SKM-1 (cell line): ENCODE measurements at regions not wholly inside any gene's neighbourhood (a gene's known extent, or its start where the extent isn't known, plus 50 kb on each side); places are given as distances from the start of the nearest gene placed in this dataset.
"Not testable (repeated sequence)": the region's sequence is repeated elsewhere in the genome, so short reads cannot be mapped to it uniquely, and the experiment has no call there.

Source experiments
- DNase-seq: peaks from one replicate; lab custom pipeline; 2025; ENCODE audit not compliant: unreplicated experiment; lab: John Stamatoyannopoulos, UW

DNA sequence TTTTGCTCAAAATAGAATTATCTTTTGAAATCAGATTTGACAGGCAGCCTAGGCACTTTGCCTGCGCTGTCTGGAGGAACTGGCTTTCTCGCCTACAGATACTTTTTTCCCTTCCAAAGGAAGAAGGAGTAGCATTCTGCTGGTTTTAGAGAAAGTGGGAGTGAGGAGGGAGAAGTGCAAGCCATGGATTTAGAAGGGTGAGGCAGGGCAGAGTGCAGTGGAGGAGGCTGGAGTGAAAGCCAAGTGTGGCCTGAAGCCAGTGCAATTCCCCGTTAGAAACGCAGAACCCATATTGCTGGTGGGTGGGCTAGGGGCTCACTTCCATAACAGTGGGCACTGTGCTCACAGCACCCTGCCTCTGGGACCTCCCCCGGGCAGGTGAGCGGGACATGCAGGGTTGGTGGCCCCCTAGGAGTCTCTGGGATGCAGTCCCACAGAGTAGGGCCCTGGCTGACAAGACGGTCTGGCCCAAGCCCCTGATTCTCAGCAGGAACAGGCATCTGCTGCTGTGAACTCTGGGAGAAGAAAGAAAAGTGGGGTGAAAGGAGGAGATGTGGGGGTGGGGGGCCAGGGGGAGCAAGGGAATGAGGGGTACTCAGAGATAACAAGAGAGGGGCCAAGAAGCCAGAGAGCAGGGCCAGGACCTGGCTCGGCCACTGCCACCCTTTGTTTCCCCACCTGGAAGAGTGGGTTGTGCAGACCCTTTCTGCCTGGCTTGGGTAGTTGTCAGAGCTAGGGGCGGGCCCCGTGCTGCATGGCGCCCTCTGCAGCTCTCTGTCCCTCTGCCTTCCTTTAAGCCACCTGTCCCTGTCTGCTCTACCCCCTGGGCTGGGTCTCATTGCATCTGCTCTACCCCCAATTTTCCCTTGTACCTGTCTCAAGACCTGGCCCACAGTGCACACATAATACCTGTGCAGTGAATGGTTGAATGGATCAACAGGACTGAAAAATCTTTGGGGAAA is 273.5 kb upstream of the HS6ST1 start:
- no peak for DNase-seq

- no peak for DNase-seq
Measured at GRCh38 chr2:128593518-128593878, 274.8 kb upstream of the HS6ST1 start.

- no peak for DNase-seq
Measured at GRCh38 chr2:128593879-128594650, 275.4 kb upstream of the HS6ST1 start.

DNA sequence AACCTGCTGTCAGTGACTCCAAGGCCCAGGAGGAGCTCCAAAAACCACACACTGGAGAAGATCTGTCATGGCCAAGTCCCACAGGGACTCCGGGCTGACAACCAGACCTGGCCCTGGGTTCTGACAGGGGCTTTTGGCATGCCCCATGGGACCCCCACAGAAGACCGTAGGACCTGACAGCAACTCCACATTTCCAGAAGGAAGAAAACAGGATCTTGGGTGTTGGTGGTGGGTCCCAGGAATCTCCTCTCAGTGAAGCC is 275.9 kb upstream of the HS6ST1 start:
- DNase-seq = no peak

- no peak for DNase-seq
Measured at GRCh38 chr2:128594953-128595677, 276.4 kb upstream of the HS6ST1 start.

GRCh38 chr2:128595763-128596395 is 277.2 kb upstream of the HS6ST1 start:
- DNase-seq = no peak

DNA sequence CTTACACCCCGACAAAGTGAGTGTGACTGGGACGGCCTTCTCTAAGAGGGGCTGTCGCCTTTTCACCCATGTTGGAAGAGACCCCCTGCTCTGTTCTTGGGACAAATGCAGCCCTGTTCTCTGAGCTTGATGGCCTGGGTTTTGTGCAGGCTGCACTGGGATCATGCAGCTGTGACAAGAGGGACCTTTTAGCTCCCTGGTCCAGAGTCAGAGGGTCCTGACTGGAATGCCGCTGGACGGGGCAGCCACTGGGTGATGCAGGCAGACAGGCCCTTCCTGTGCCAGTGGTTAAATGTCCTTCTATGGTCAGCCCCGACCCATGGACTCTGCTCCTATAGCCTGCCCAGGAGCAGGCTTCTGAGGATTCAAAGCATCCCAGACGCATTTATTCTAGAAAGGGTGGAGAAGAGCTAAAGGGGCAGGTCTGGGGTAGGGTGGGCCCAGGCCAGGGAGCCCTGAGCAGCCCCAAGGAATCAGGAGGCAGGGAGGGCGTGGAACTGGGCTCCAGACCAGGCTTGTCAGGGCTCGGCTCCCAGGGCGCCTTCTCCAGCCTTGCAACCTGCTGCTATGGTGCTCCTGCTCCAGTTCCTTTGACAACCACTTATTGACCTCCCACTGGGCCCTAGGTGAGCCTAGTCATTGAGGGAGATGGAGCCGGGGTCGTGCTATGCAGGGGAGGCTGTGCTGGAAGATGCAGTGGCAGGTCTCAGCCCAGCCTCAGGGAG is 277.9 kb upstream of the HS6ST1 start:
- DNase-seq = no peak

- no peak for DNase-seq
Measured at GRCh38 chr2:128597121-128597762, 278.6 kb upstream of the HS6ST1 start.

- not testable (repeated sequence) for DNase-seq
Measured at GRCh38 chr2:128598260-128598659, 279.6 kb upstream of the HS6ST1 start.

GRCh38 chr2:128598862-128599441 is 280.3 kb upstream of the HS6ST1 start:
- DNase-seq = no peak

DNA sequence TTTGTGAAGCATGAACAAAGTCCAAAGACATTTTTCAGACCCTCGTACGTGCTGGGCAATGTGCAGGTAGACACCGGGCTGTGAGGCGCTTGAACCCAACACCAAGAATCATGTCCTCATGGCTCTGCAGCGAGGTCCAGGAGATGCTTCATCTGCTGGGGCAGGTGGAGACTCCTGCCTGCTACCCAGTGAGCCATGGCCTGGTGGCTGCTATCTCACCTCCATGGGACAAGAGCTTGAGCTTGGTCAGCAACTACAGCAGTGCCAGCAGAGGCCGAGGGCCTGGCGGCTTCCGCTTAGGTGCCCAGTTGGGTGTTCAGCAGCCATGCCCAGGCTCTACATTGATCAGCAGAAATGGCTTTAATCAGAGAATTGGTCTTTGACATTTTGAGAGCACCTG is 281.0 kb upstream of the HS6ST1 start:
- no peak for DNase-seq

DNA sequence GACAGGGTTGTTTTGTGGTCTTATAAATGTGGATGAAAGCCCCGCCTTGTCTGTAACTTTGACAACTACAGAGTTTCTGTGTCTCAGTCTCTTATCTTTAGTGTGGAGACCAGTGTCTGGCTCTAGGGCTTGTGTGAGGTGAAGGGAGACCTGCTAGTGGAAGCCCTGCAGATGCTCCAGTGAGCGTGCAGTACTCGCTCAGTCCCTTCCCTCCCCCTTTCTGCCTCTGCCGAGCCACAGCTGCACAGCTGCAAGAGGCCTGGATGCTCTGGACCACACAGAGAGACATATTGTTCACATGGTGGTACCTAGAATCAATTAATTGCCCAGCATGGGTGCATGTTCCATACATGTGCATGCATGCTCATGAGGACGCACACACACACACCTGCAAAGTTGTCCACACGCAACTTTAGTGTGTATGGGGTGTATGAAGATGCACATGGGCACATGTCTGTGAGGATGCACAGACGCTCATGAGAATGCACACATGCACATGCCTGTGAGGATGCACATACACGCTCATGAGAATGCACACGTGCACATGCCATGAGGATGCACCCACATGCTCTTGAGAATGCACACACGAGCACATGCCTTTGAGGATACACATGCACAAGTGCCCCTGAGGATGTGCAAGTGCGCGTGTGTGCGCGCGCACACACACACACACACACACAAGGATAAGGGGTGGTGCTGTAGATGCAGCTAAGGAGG is 282.1 kb upstream of the HS6ST1 start:
- DNase-seq = no peak

- DNase-seq = no peak
Measured at GRCh38 chr2:128601298-128602037, 282.8 kb upstream of the HS6ST1 start.

DNA sequence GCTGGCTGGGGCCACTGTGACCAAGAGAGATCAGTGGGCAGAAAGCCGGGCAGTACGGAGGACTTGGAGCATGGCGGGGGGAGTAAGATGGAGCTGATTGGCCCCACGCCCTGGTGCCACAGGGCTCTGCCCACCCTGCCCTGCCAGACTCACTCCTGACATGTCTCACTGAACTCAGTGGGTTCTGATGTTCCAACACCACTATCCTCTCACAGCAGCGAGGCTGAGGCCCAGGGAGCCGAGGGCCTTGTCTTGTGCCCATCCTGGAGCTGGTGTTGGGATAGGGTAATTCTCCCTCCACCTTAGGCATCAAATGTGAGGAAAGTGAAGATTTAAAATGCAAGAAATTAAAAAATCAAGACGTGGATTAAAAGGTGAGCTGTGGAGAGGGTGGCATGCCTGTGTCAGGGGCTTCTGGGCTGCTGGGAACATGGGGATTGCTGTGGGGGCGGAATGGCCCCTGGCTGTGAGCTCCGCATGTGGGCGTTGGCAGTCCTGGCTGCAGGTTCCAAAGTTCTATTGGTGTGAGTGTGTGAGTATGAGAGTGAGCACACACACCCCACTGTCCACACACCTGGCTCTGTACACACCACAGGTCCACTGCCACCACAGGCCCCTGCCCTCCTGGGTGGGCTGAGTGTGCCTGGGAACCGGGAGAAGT is 283.5 kb upstream of the HS6ST1 start:
- DNase-seq = no peak

GRCh38 chr2:128602699-128603101 is 284.0 kb upstream of the HS6ST1 start:
- no peak for DNase-seq

- no peak for DNase-seq
Measured at GRCh38 chr2:128603411-128603924, 284.8 kb upstream of the HS6ST1 start.

DNA sequence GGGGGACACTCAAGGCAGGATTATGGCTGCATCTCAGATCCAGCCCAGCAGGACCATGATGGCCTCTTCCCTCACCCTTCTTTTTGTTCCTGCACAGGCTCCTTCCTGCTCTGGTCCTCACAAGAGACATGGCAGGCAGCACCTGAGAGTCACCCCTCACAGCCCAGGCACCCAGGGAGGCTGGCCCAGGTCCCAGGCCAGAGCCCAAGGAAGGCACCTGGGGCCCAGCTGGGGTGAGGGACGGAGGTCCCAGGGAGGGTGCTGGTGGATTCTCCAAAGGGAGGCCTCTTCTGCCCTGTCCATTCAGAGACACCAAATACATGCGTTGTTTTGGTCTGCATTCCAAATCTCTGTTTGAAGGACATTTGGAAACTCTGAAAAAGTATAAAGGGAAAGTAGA is 285.4 kb upstream of the HS6ST1 start:
- no peak for DNase-seq

GRCh38 chr2:128604581-128604980 is 285.9 kb upstream of the HS6ST1 start:
- DNase-seq = not testable (repeated sequence)
